ENCODE measurements at regions not wholly inside any gene's neighbourhood (a gene's known extent, or its start where the extent isn't known, plus 50 kb on each side); places are given as distances from the start of the nearest gene placed in this dataset.

GRCh38 chr5:106414342-106414741 is 1256.4 kb downstream of the EFNA5 start:
- Histone ChIP-seq H3K4me1 (ENCODE audit: control insufficient read depth in 2 of 3, insufficient read depth in 2 of 3, low read depth in 1 of 3, low read length in 3 of 3) (no peaks in the 10 kb centered on the region), H3K27ac (ENCODE audit: low read depth in 2 of 2, low read length in 2 of 2) (no peak overlapping the region), H3K4me3 (ENCODE audit: low read length in 3 of 3) (no peak overlapping the region), H3K9me3 (ENCODE audit: control insufficient read depth in 2 of 3, insufficient read depth in 1 of 3, low read length in 3 of 3) (no peaks in the 10 kb centered on the region), H3K9ac (ENCODE audit: low read length in 3 of 3) (no peak overlapping the region), H3K27me3 (ENCODE audit: control insufficient read depth, insufficient read depth, low read length) (no peaks in the 10 kb centered on the region), H3K36me3 (ENCODE audit: control insufficient read depth in 2 of 3, insufficient read depth in 3 of 3, low read length in 3 of 3) (no peaks in the 10 kb centered on the region)
- TF ChIP-seq, protein P1, sequence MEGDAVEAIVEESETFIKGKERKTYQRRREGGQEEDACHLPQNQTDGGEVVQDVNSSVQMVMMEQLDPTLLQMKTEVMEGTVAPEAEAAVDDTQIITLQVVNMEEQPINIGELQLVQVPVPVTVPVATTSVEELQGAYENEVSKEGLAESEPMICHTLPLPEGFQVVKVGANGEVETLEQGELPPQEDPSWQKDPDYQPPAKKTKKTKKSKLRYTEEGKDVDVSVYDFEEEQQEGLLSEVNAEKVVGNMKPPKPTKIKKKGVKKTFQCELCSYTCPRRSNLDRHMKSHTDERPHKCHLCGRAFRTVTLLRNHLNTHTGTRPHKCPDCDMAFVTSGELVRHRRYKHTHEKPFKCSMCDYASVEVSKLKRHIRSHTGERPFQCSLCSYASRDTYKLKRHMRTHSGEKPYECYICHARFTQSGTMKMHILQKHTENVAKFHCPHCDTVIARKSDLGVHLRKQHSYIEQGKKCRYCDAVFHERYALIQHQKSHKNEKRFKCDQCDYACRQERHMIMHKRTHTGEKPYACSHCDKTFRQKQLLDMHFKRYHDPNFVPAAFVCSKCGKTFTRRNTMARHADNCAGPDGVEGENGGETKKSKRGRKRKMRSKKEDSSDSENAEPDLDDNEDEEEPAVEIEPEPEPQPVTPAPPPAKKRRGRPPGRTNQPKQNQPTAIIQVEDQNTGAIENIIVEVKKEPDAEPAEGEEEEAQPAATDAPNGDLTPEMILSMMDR (IDR thresholded peaks at IDR 0.05; ENCODE audit: borderline replicate concordance, extremely low read depth, insufficient read depth): no peak
- intact Hi-C loops (cut with DNase I): no loop called here
- FAIRE-seq: no peak
- DNase-seq: no peak

GRCh38 chr5:106412606-106413005 is 1258.1 kb downstream of the EFNA5 start:
- intact Hi-C loops (cut with DNase I): no loop called here
- H3K9ac ChIP-seq (ENCODE audit: low read length in 3 of 3): no peak overlapping the region
- H3K9me3 ChIP-seq (ENCODE audit: control insufficient read depth in 2 of 3, insufficient read depth in 1 of 3, low read length in 3 of 3): no peaks in the 10 kb centered on the region
- no peak overlapping the region for H3K4me3 ChIP-seq (ENCODE audit: low read length in 3 of 3)
- H3K4me1 ChIP-seq (ENCODE audit: control insufficient read depth in 2 of 3, insufficient read depth in 2 of 3, low read depth in 1 of 3, low read length in 3 of 3): no peaks in the 10 kb centered on the region
- no peaks in the 10 kb centered on the region for H3K36me3 ChIP-seq (ENCODE audit: control insufficient read depth in 2 of 3, insufficient read depth in 3 of 3, low read length in 3 of 3)
- no peak for DNase-seq
- no peaks in the 10 kb centered on the region for H3K27me3 ChIP-seq (ENCODE audit: control insufficient read depth, insufficient read depth, low read length)
- FAIRE-seq: no peak
- TF ChIP-seq, protein P1 (IDR thresholded peaks at IDR 0.05; ENCODE audit: borderline replicate concordance, extremely low read depth, insufficient read depth): no peak
- H3K27ac ChIP-seq (ENCODE audit: low read depth in 2 of 2, low read length in 2 of 2): no peak overlapping the region

DNA sequence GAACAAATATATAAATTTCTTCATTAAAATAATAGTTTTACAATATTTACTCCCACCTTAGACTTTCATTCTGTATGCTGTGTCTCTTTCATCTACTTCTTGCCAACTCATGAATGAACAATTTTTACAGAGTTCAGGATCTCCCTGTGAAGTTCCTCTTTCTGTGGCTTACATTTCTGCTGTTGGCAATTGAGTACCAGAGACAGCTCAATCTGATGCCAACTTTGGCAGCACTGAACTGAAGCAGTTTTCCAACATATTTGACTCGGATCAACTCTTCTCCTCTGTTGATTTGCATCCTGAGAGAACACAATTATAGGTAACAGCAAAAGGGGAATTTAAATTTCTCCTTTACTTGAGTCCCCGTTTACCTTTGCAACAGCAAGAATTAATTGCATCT is 1262.2 kb downstream of the EFNA5 start:
- H3K4me1 ChIP-seq (ENCODE audit: control insufficient read depth in 2 of 3, insufficient read depth in 2 of 3, low read depth in 1 of 3, low read length in 3 of 3): no peaks in the 10 kb centered on the region
- no peaks in the 10 kb centered on the region for H3K36me3 ChIP-seq (ENCODE audit: control insufficient read depth in 2 of 3, insufficient read depth in 3 of 3, low read length in 3 of 3)
- DNase-seq (no peak), FAIRE-seq (no peak)
- no peaks in the 10 kb centered on the region for H3K9me3 ChIP-seq (ENCODE audit: control insufficient read depth in 2 of 3, insufficient read depth in 1 of 3, low read length in 3 of 3)
- no peaks in the 10 kb centered on the region for H3K27me3 ChIP-seq (ENCODE audit: control insufficient read depth, insufficient read depth, low read length)
- H3K9ac ChIP-seq (ENCODE audit: low read length in 3 of 3): no peak overlapping the region
- H3K4me3 ChIP-seq (ENCODE audit: low read length in 3 of 3): no peak overlapping the region
- no peak overlapping the region for H3K27ac ChIP-seq (ENCODE audit: low read depth in 2 of 2, low read length in 2 of 2)
- intact Hi-C loops (cut with DNase I): no loop called here
- TF ChIP-seq, protein P1 (IDR thresholded peaks at IDR 0.05; ENCODE audit: borderline replicate concordance, extremely low read depth, insufficient read depth): no peak

DNA sequence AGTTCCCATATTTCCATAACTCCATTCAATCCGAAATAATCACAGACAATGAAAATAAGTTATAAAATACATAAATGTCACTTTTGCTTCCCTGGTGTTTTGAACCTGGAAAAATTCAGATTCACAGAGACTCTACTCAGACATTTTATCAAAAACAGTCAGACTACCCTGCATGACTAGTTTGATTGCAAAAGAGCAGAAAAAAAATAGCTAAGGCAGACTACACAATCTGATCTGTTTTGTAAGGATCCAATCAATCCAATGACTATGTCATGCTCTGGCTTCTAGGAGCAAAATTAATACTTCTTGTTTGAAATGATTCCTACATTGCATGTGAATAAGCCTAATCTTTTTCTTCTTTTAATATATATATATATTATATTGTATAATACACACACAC is 1262.6 kb downstream of the EFNA5 start:
- Histone ChIP-seq H3K9ac (ENCODE audit: low read length in 3 of 3) (no peak overlapping the region), H3K27ac (ENCODE audit: low read depth in 2 of 2, low read length in 2 of 2) (no peak overlapping the region), H3K4me3 (ENCODE audit: low read length in 3 of 3) (no peak overlapping the region), H3K36me3 (ENCODE audit: control insufficient read depth in 2 of 3, insufficient read depth in 3 of 3, low read length in 3 of 3) (no peaks in the 10 kb centered on the region), H3K27me3 (ENCODE audit: control insufficient read depth, insufficient read depth, low read length) (no peaks in the 10 kb centered on the region), H3K4me1 (ENCODE audit: control insufficient read depth in 2 of 3, insufficient read depth in 2 of 3, low read depth in 1 of 3, low read length in 3 of 3) (no peaks in the 10 kb centered on the region), H3K9me3 (ENCODE audit: control insufficient read depth in 2 of 3, insufficient read depth in 1 of 3, low read length in 3 of 3) (no peaks in the 10 kb centered on the region)
- TF ChIP-seq, protein P1 (IDR thresholded peaks at IDR 0.05; ENCODE audit: borderline replicate concordance, extremely low read depth, insufficient read depth): no peak
- no peak for FAIRE-seq
- no peak for DNase-seq
- intact Hi-C loops (cut with DNase I): no loop called here
